H9 (cell line): ENCODE measurements at regions not wholly inside any gene's neighbourhood (a gene's known extent, or its start where the extent isn't known, plus 50 kb on each side); places are given as distances from the start of the nearest gene placed in this dataset.

Experiments used
- DNase-seq: peaks from one replicate; pipeline ENCODE4 v3.0.0-alpha.2; 2017
- H2AFZ ChIP-seq: one replicate; pipeline ENCODE4 v1.6.1; 2013; ENCODE audit warnings: mild to moderate bottlenecking, low read length, control low read depth, moderate library complexity
- H2AK5ac ChIP-seq: 2 replicates; pipeline ENCODE4 v1.6.1; 2013; ENCODE audit warnings: low read length, control low read depth, mixed read lengths; ENCODE audit not compliant: insufficient read length
- H2BK120ac ChIP-seq: one replicate; pipeline ENCODE4 v1.6.1; 2013; ENCODE audit warnings: low read depth, mild to moderate bottlenecking, low read length, control low read depth, inconsistent platforms; ENCODE audit not compliant: poor library complexity, severe bottlenecking
- H2BK12ac ChIP-seq: 2 replicates; pipeline ENCODE4 v1.6.1; 2013; ENCODE audit warnings: low read length, control low read depth, mixed read lengths, low read depth; ENCODE audit not compliant: insufficient read length
- H2BK15ac ChIP-seq: 2 replicates; pipeline ENCODE4 v1.6.1; 2013; ENCODE audit warnings: low read depth, low read length, control low read depth
- H2BK20ac ChIP-seq: one replicate; pipeline ENCODE4 v1.6.1; 2013; ENCODE audit warnings: low read depth, mild to moderate bottlenecking, low read length, control low read depth, inconsistent platforms; ENCODE audit not compliant: poor library complexity, severe bottlenecking
- H2BK5ac ChIP-seq: 2 replicates; pipeline ENCODE4 v1.6.1; 2013; ENCODE audit warnings: low read length, control low read depth, mixed read lengths; ENCODE audit not compliant: insufficient read length
- H3K14ac ChIP-seq: 2 replicates; pipeline ENCODE4 v1.6.1; 2013; ENCODE audit warnings: low read length, control low read depth; ENCODE audit not compliant: insufficient read depth
- H3K18ac ChIP-seq: 2 replicates; pipeline ENCODE4 v1.6.1; 2013; ENCODE audit warnings: low read depth, mild to moderate bottlenecking, mixed read lengths, low read length, control low read depth; ENCODE audit not compliant: insufficient read length
- H3K23ac ChIP-seq: 2 replicates; pipeline ENCODE4 v1.6.1; 2013; ENCODE audit warnings: low read length, control low read depth, mixed read lengths, low read depth; ENCODE audit not compliant: insufficient read length
- H3K23me2 ChIP-seq: 2 replicates; pipeline ENCODE4 v1.6.1; 2013; ENCODE audit warnings: low read depth, mild to moderate bottlenecking, mixed read lengths, low read length, control low read depth; ENCODE audit not compliant: insufficient read length, poor library complexity, severe bottlenecking
- H3K27ac ChIP-seq: 2 replicates; pipeline ENCODE4 v1.5.1; 2013; ENCODE audit warnings: low read length, control low read depth, mixed read lengths, low read depth; ENCODE audit not compliant: insufficient read length
- H3K27me3 ChIP-seq: 2 replicates; pipeline ENCODE4 v1.6.1; 2013; ENCODE audit warnings: low read length, control low read depth, inconsistent platforms; ENCODE audit not compliant: insufficient read depth
- H3K4ac ChIP-seq: 2 replicates; pipeline ENCODE4 v1.6.1; 2013; ENCODE audit warnings: low read depth, mild to moderate bottlenecking, control low read depth, inconsistent platforms, low read length, moderate library complexity
- H3K4me1 ChIP-seq: 2 replicates; pipeline ENCODE4 v1.6.1; 2013; ENCODE audit warnings: low read length, control low read depth, inconsistent platforms; ENCODE audit not compliant: insufficient read depth
- H3K4me2 ChIP-seq: 2 replicates; pipeline ENCODE4 v1.6.1; 2013; ENCODE audit warnings: low read length, control low read depth, mixed read lengths; ENCODE audit not compliant: insufficient read length, insufficient read depth
- H3K56ac ChIP-seq: 2 replicates; pipeline ENCODE4 v1.6.1; 2013; ENCODE audit warnings: low read depth, mild to moderate bottlenecking, mixed read lengths, low read length, control low read depth; ENCODE audit not compliant: insufficient read length
- H3K79me1 ChIP-seq: 2 replicates; pipeline ENCODE4 v1.6.1; 2013; ENCODE audit warnings: low read depth, mild to moderate bottlenecking, moderate library complexity, low read length, control low read depth, inconsistent platforms; ENCODE audit not compliant: insufficient read depth, poor library complexity, severe bottlenecking
- H3K79me2 ChIP-seq: 2 replicates; pipeline ENCODE4 v1.6.1; 2013; ENCODE audit warnings: low read length, control low read depth, inconsistent platforms; ENCODE audit not compliant: insufficient read depth
- H3K9ac ChIP-seq: 2 replicates; pipeline ENCODE4 v1.6.1; 2013; ENCODE audit warnings: low read length, control low read depth, mixed read lengths; ENCODE audit not compliant: insufficient read length; ENCODE audit errors: extremely low read depth
- H3K9me3 ChIP-seq: one replicate; pipeline ENCODE4 v1.6.1; 2013; ENCODE audit warnings: low read depth, low read length, inconsistent platforms; ENCODE audit not compliant: control insufficient read depth
- H3T11ph ChIP-seq: one replicate; pipeline ENCODE4 v1.6.1; 2013; ENCODE audit warnings: mild to moderate bottlenecking, low read length, control low read depth, inconsistent platforms
- H4K20me1 ChIP-seq: one replicate; pipeline ENCODE4 v1.6.1; 2013; ENCODE audit not compliant: control insufficient read depth, insufficient read length, insufficient read depth
- H4K5ac ChIP-seq: 2 replicates; pipeline ENCODE4 v1.6.1; 2013; ENCODE audit warnings: low read depth, mild to moderate bottlenecking, mixed read lengths, low read length, control low read depth; ENCODE audit not compliant: insufficient read length
- H4K8ac ChIP-seq: replicated peaks from 2 replicates; pipeline ENCODE4 v1.6.1; 2013; ENCODE audit warnings: low read length, control low read depth, mixed read lengths, low read depth; ENCODE audit not compliant: insufficient read length
- H4K91ac ChIP-seq: 2 replicates; pipeline ENCODE4 v1.6.1; 2013; ENCODE audit warnings: low read depth, mild to moderate bottlenecking, moderate library complexity, mixed read lengths, low read length, control low read depth; ENCODE audit not compliant: insufficient read length
- H3K27ac Mint-ChIP-seq, 3 experiments: 2 replicates in 2 of 3; 3 replicates in 1 of 3; pipeline ENCODE4 v1.8.0; 2020 to 2021; ENCODE audit warnings: mixed read lengths in 3 of 3, mild to moderate bottlenecking in 1 of 3, moderate library complexity in 1 of 3
- H3K27me3 Mint-ChIP-seq: 2 replicates; pipeline ENCODE4 v1.8.0; 2021; ENCODE audit warnings: low read depth, mild to moderate bottlenecking, moderate library complexity, mixed read lengths
- H3K36me3 Mint-ChIP-seq, 3 experiments: 2 replicates in 2 of 3; 3 replicates in 1 of 3; pipeline ENCODE4 v1.8.0; 2020 to 2021; ENCODE audit warnings: low read depth in 3 of 3, mixed read lengths in 3 of 3; ENCODE audit not compliant: insufficient read depth in 1 of 3
- H3K4me1 Mint-ChIP-seq, 2 experiments: 2 replicates each; pipeline ENCODE4 v1.8.0; 2020; ENCODE audit warnings: mixed read lengths in 2 of 2
- H3K4me3 Mint-ChIP-seq, 2 experiments: 2 replicates in 1 of 2; 3 replicates in 1 of 2; pipeline ENCODE4 v1.8.0; 2020 to 2021; ENCODE audit warnings: mild to moderate bottlenecking in 2 of 2, mixed read lengths in 2 of 2, moderate library complexity in 1 of 2
- H3K9me3 Mint-ChIP-seq, 2 experiments: 2 replicates in 1 of 2; 3 replicates in 1 of 2; pipeline ENCODE4 v1.8.0; 2020; ENCODE audit warnings: mild to moderate bottlenecking in 2 of 2, mixed read lengths in 2 of 2, moderate library complexity in 1 of 2
- TF ChIP-seq, protein P1 (sequence below): fragments of 200-600 bp; sonication (generic); conservative IDR thresholded peaks from 3 replicates; pipeline ENCODE4 v1.8.0; 2021; ENCODE audit warnings: antibody characterized with exemption, mild to moderate bottlenecking

DNA sequence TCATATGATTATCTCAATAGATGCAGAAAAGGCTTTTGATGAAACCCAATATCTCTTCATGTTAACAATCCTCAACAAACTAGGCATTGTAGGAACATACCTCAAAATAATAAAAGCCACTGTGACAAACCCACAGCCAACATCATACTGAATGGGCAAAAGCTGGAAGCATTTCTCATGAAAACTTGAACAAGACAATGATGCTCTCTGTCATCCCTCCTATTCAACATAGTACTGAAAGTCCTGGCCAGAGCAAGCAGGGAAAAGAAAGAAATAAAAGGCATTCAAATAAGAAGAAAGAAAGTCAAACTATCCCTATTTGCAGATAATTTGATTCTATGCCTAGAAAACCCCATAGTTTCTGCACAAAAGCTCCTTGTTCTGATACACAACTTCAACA, 999.2 kb upstream of the GOT2 start:
- Histone ChIP-seq H3K4ac (no peak overlapping the region), H2BK12ac (no peak overlapping the region), H2AK5ac (no peak overlapping the region), H2BK20ac (no peak overlapping the region), H3K79me1 (no peaks in the 10 kb centered on the region), H3K23ac (no peak overlapping the region), H3K4me1 (no peaks in the 10 kb centered on the region), H4K91ac (no peak overlapping the region), H3K23me2 (no peaks in the 10 kb centered on the region), H4K8ac (no peak overlapping the region), H2AFZ (no peak overlapping the region), H3T11ph (no peak overlapping the region), H3K9ac (no peak overlapping the region), H4K20me1 (no peaks in the 10 kb centered on the region), H4K5ac (no peak overlapping the region), H3K27me3 (no peaks in the 10 kb centered on the region), H2BK5ac (no peak overlapping the region), H2BK120ac (no peak overlapping the region), H3K27ac (no peak overlapping the region), H3K79me2 (no peaks in the 10 kb centered on the region), H3K4me2 (no peak overlapping the region), H3K9me3 (no peaks in the 10 kb centered on the region), H3K14ac (no peak overlapping the region), H3K18ac (no peak overlapping the region), H2BK15ac (no peak overlapping the region), H3K56ac (no peak overlapping the region)
- no peak overlapping the region for H3K4me3 Mint-ChIP-seq
- no peaks in the 10 kb centered on the region; the same call in 1 of the 2 replicates for H3K27me3 Mint-ChIP-seq
- H3K4me1 Mint-ChIP-seq: no peaks in the 10 kb centered on the region
- DNase-seq: no peak
- H3K27ac Mint-ChIP-seq: no peak overlapping the region
- peaks cover 0 to 3% of the 10 kb centered on the region in 2 experiments; a peak in 1 of 5 replicates for H3K9me3 Mint-ChIP-seq
- H3K36me3 Mint-ChIP-seq: no peaks in the 10 kb centered on the region; a peak in 1 of 7 replicates
- TF ChIP-seq, protein P1, sequence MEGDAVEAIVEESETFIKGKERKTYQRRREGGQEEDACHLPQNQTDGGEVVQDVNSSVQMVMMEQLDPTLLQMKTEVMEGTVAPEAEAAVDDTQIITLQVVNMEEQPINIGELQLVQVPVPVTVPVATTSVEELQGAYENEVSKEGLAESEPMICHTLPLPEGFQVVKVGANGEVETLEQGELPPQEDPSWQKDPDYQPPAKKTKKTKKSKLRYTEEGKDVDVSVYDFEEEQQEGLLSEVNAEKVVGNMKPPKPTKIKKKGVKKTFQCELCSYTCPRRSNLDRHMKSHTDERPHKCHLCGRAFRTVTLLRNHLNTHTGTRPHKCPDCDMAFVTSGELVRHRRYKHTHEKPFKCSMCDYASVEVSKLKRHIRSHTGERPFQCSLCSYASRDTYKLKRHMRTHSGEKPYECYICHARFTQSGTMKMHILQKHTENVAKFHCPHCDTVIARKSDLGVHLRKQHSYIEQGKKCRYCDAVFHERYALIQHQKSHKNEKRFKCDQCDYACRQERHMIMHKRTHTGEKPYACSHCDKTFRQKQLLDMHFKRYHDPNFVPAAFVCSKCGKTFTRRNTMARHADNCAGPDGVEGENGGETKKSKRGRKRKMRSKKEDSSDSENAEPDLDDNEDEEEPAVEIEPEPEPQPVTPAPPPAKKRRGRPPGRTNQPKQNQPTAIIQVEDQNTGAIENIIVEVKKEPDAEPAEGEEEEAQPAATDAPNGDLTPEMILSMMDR: no peak
